IPS-15b (cell line): ENCODE measurements at regions not wholly inside any gene's neighbourhood (a gene's known extent, or its start where the extent isn't known, plus 50 kb on each side); places are given as distances from the start of the nearest gene placed in this dataset.

Experiments used
- H3K27me3 ChIP-seq: one replicate; pipeline ENCODE4 v1.6.1; 2013; ENCODE audit warnings: low read length; ENCODE audit not compliant: control insufficient read depth, insufficient read depth
- H3K36me3 ChIP-seq: one replicate; pipeline ENCODE4 v1.6.1; 2013; ENCODE audit warnings: low read length; ENCODE audit not compliant: control insufficient read depth, insufficient read depth
- H3K4me1 ChIP-seq: one replicate; pipeline ENCODE4 v1.6.1; 2013; ENCODE audit warnings: mild to moderate bottlenecking, low read length; ENCODE audit not compliant: control insufficient read depth, insufficient read depth
- H3K4me3 ChIP-seq: one replicate; pipeline ENCODE4 v1.5.1; 2013; ENCODE audit warnings: low read depth, low read length
- H3K9ac ChIP-seq: one replicate; pipeline ENCODE4 v1.6.1; 2013; ENCODE audit warnings: low read depth, mild to moderate bottlenecking, low read length
- H3K9me3 ChIP-seq: one replicate; pipeline ENCODE4 v1.6.1; 2013; ENCODE audit warnings: mild to moderate bottlenecking, low read length; ENCODE audit not compliant: control insufficient read depth, insufficient read depth

- H3K4me3 ChIP-seq = no peak overlapping the region
- H3K9me3 ChIP-seq = no peaks in the 10 kb centered on the region
These were observed 59.9 kb downstream of the BMP4 start for GRCh38 chr14:53896726-53897125.

GRCh38 chr14:53894456-53894855 lies 62.2 kb downstream of the BMP4 start:
- Histone ChIP-seq H3K27me3 (no peaks in the 10 kb centered on the region), H3K9ac (no peak overlapping the region), H3K4me3 (no peak overlapping the region), H3K9me3 (no peaks in the 10 kb centered on the region), H3K36me3 (no peaks in the 10 kb centered on the region), H3K4me1 (no peaks in the 10 kb centered on the region)

More at GRCh38 chr14:53896726-53897125, 59.9 kb downstream of the BMP4 start:
- H3K4me1 ChIP-seq = no peaks in the 10 kb centered on the region
- H3K36me3 ChIP-seq = no peaks in the 10 kb centered on the region
- H3K9ac ChIP-seq = no peak overlapping the region
- no peaks in the 10 kb centered on the region for H3K27me3 ChIP-seq

- H3K27me3 ChIP-seq = no peaks in the 10 kb centered on the region
- no peaks in the 10 kb centered on the region for H3K9me3 ChIP-seq
- H3K4me3 ChIP-seq = no peak overlapping the region
- H3K4me1 ChIP-seq = no peaks in the 10 kb centered on the region
- no peak overlapping the region for H3K9ac ChIP-seq
- H3K36me3 ChIP-seq = no peaks in the 10 kb centered on the region
These were observed 63.3 kb downstream of the BMP4 start for GRCh38 chr14:53893374-53893773.

GRCh38 chr14:53890611-53891101 lies 66.0 kb downstream of the BMP4 start:
- no peaks in the 10 kb centered on the region for H3K4me1 ChIP-seq
- no peaks in the 10 kb centered on the region for H3K27me3 ChIP-seq
- no peaks in the 10 kb centered on the region for H3K36me3 ChIP-seq
- H3K9me3 ChIP-seq = no peaks in the 10 kb centered on the region
- H3K4me3 ChIP-seq = no peak overlapping the region
- no peak overlapping the region for H3K9ac ChIP-seq

- Histone ChIP-seq H3K27me3 (no peaks in the 10 kb centered on the region), H3K9ac (no peak overlapping the region), H3K4me1 (no peaks in the 10 kb centered on the region), H3K4me3 (no peak overlapping the region), H3K9me3 (no peaks in the 10 kb centered on the region), H3K36me3 (no peaks in the 10 kb centered on the region)
These were observed 67.9 kb downstream of the BMP4 start for GRCh38 chr14:53888535-53889386.

- Histone ChIP-seq H3K4me1 (no peaks in the 10 kb centered on the region), H3K36me3 (no peaks in the 10 kb centered on the region), H3K4me3 (no peak overlapping the region)
These were observed 71.4 kb downstream of the BMP4 start for GRCh38 chr14:53885136-53885640.

GRCh38 chr14:53884601-53885000 lies 72.0 kb downstream of the BMP4 start:
- no peak overlapping the region for H3K4me3 ChIP-seq
- H3K27me3 ChIP-seq = no peaks in the 10 kb centered on the region
- no peaks in the 10 kb centered on the region for H3K36me3 ChIP-seq
- no peak overlapping the region for H3K9ac ChIP-seq
- H3K9me3 ChIP-seq = no peaks in the 10 kb centered on the region
- no peaks in the 10 kb centered on the region for H3K4me1 ChIP-seq

More at GRCh38 chr14:53885136-53885640, 71.4 kb downstream of the BMP4 start:
- no peaks in the 10 kb centered on the region for H3K27me3 ChIP-seq
- no peak overlapping the region for H3K9ac ChIP-seq
- H3K9me3 ChIP-seq = no peaks in the 10 kb centered on the region

- Histone ChIP-seq H3K4me3 (no peak overlapping the region), H3K27me3 (no peaks in the 10 kb centered on the region), H3K9ac (no peak overlapping the region), H3K36me3 (no peaks in the 10 kb centered on the region), H3K4me1 (no peaks in the 10 kb centered on the region), H3K9me3 (no peaks in the 10 kb centered on the region)
These were observed 72.9 kb downstream of the BMP4 start for GRCh38 chr14:53883739-53884138.

GRCh38 chr14:53882684-53883083 lies 73.9 kb downstream of the BMP4 start:
- Histone ChIP-seq H3K36me3 (no peaks in the 10 kb centered on the region), H3K27me3 (no peaks in the 10 kb centered on the region), H3K9me3 (no peaks in the 10 kb centered on the region), H3K9ac (no peak overlapping the region), H3K4me3 (no peak overlapping the region), H3K4me1 (no peaks in the 10 kb centered on the region)

- no peak overlapping the region for H3K4me3 ChIP-seq
- no peak overlapping the region for H3K9ac ChIP-seq
- H3K9me3 ChIP-seq = no peaks in the 10 kb centered on the region
- H3K27me3 ChIP-seq = no peaks in the 10 kb centered on the region
- H3K36me3 ChIP-seq = no peaks in the 10 kb centered on the region
- no peaks in the 10 kb centered on the region for H3K4me1 ChIP-seq
These were observed 74.7 kb downstream of the BMP4 start for GRCh38 chr14:53881921-53882320.

- H3K9me3 ChIP-seq = no peaks in the 10 kb centered on the region
- H3K9ac ChIP-seq = no peak overlapping the region
- no peaks in the 10 kb centered on the region for H3K36me3 ChIP-seq
- H3K4me3 ChIP-seq = no peak overlapping the region
- no peaks in the 10 kb centered on the region for H3K27me3 ChIP-seq
- H3K4me1 ChIP-seq = no peaks in the 10 kb centered on the region
These were observed 75.3 kb downstream of the BMP4 start for GRCh38 chr14:53881161-53881871.
